Astrocyte of the hippocampus (primary cell): ENCODE measurements at regions not wholly inside any gene's neighbourhood (a gene's known extent, or its start where the extent isn't known, plus 50 kb on each side); places are given as distances from the start of the nearest gene placed in this dataset.
"Not testable (repeated sequence)": the region's sequence is repeated elsewhere in the genome, so short reads cannot be mapped to it uniquely, and the experiment has no call there.

Source experiments
- DNase-seq: peaks from one replicate; pipeline ENCODE4 v3.0.0; 2011; ENCODE audit warnings: low read depth, low spot score

GRCh38 chr1:212495766-212496494 is 63.2 kb downstream of the NENF start:
- DNase-seq: no peak

GRCh38 chr1:212496682-212497081 is 64.0 kb downstream of the NENF start:
- DNase-seq: no peak

GRCh38 chr1:212497553-212497952 is 64.8 kb downstream of the NENF start:
- no peak for DNase-seq

- DNase-seq: peak; percentile 83
Observed at GRCh38 chr1:212498283-212499040, 65.7 kb downstream of the NENF start.

GRCh38 chr1:212500351-212500750 is 67.6 kb downstream of the NENF start:
- DNase-seq: no peak

- no peak for DNase-seq
Observed at GRCh38 chr1:212500983-212501382, 68.3 kb downstream of the NENF start.

- no peak for DNase-seq
Observed at GRCh38 chr1:212503714-212504113, 71.0 kb downstream of the NENF start.

- DNase-seq: no peak
Observed at GRCh38 chr1:212504171-212504803, 71.6 kb downstream of the NENF start.

GRCh38 chr1:212506666-212507065 is 73.9 kb downstream of the NENF start:
- DNase-seq: peak; percentile 36

- DNase-seq: no peak
Observed at GRCh38 chr1:212507369-212507768, 74.6 kb downstream of the NENF start.

- DNase-seq: peak; percentile 89
Observed at GRCh38 chr1:212512816-212513559, 80.3 kb downstream of the NENF start.

GRCh38 chr1:212513586-212513985 is 80.9 kb downstream of the NENF start:
- DNase-seq: no peak

GRCh38 chr1:212514056-212514614 is 81.4 kb downstream of the NENF start:
- peak; percentile 88 for DNase-seq

GRCh38 chr1:212514782-212515181 is 82.1 kb downstream of the NENF start:
- peak; percentile 42 for DNase-seq

GRCh38 chr1:212515329-212515760 is 82.6 kb downstream of the NENF start:
- DNase-seq: peak; percentile 46

GRCh38 chr1:212516012-212516411 is 83.3 kb downstream of the NENF start:
- DNase-seq: not testable (repeated sequence)

GRCh38 chr1:212518188-212519054 is 85.7 kb downstream of the NENF start:
- peak; percentile 82 for DNase-seq

- no peak for DNase-seq
Observed at GRCh38 chr1:212519131-212519530, 86.4 kb downstream of the NENF start.

- DNase-seq: no peak
Observed at GRCh38 chr1:212520299-212520698, 87.6 kb downstream of the NENF start.

- DNase-seq: no peak
Observed at GRCh38 chr1:212520746-212521145, 87.8 kb upstream of the ATF3 start.
